GM21786 (cell line): ENCODE measurements at regions not wholly inside any gene's neighbourhood (a gene's known extent, or its start where the extent isn't known, plus 50 kb on each side); places are given as distances from the start of the nearest gene placed in this dataset.

Experiments
- ATAC-seq: cut with Tn5 transposase; IDR thresholded peaks from one replicate; pipeline ENCODE4 v1.9.1; 2021; ENCODE audit not compliant: unreplicated experiment

DNA sequence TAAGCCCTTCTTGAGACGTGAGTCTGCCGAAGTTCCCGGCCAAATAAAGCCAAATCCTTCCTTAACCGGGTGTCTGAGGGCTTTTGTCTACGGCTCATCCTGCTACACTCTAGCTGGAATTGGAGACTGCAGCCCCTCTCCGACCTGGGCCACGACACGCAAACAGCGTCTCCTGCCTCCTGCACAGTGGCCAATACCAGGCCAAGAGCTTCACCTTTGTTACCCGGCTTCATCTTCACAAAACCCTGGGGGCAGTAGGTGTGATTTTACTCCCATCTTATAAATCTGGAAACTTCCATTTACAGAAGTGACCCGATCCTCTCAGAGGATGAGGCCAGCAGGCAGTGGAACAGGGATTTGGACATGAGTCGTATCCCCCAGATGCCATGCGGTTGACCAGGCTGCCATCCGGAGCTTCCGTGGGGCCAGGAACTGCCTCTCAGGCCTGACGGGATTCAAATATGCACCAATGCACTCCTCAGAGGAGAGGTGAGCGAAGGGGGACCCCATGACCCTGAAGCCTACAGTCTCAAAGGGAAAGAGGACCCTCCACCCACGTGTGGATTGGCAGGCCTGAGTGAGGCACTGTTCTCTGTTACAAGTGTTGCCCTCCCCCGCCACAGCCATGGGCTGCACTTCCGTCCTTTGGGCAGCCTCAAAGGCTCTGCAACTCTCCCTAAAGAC, 53.2 kb upstream of the KLF13 start:
- ATAC-seq: no peak

DNA sequence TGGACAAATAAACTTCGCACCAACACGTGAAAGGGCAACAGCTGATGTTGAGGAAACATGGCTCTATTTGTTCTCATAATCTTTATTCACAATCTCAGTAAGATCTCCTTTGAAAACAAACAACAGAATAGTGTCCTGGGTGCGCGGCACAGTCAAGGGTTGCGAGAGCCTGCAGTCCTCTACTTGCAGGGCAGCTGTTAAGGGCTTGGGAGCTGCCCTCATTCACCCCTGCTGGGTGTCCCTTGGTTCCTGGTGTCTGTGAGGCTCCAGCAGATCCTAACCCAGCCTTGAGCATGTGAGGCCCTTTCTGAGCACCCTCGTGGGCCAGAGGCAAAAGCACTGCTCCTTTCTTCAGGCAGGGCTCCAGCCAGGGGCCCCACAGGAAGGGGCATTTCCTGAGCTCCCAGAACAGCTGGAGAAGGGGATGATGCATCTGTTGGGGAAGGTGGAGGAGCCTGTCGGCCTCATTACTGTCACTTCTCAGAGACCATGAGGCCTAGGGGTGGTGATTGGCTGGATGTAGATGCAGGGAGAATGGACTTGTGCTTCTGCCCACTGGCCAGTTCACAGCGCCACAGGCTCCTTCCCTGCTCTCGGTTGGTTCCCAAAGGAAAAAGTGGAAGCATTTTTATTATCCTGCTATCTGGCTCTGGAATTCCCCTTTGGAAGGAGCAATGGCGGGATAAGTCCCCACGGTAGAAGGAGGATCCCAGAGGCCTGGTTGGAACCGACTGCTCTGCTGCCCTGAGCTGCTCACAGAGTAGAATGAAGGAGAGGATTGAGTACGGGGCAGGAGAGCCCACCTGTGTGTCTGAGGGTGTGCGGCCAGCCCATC, 51.9 kb upstream of the KLF13 start:
- no peak for ATAC-seq

DNA sequence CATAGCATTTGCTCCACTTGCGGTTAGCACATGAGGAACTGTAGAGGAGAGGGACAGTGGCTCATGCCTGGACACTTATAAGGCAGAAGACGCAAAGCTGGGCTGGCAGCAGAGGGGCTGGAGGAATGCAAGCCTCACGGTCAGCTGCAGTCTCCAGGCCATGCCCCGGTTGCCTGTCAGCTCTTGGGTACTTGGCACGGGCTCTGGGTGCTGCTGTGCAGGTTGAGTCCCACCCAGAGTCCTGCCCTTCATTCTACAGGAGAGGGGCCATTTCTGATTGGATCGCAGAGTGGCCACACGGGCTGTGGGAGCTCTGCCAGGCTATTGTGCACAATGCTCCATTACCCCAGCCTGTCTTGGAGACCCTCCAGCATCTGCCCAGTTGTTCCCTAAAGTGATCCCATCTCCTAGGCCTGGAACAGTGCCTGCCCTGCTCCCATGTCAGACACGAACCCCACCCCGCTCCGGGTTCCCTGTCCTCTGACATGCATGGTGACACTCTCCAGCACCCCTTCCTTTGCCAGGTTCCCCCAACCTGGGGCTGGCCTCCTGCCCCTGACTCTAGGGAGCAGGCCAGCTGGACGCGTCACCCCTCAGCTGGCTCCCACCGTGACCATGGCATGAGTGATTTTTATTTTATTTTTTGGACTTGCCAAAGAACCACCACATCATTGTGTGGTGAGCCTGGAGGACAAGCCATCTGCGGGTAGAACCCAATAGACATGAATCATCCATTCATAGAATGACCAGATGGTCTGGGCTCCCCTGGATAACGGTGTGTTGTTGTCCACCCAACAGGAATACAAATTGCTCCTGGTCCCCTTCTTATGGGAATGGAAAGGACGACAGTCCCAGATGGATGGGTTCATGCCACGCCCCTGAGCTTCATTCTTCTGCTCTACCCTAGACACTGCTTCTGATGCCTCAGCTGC, 51.0 kb upstream of the KLF13 start:
- ATAC-seq: no peak

DNA sequence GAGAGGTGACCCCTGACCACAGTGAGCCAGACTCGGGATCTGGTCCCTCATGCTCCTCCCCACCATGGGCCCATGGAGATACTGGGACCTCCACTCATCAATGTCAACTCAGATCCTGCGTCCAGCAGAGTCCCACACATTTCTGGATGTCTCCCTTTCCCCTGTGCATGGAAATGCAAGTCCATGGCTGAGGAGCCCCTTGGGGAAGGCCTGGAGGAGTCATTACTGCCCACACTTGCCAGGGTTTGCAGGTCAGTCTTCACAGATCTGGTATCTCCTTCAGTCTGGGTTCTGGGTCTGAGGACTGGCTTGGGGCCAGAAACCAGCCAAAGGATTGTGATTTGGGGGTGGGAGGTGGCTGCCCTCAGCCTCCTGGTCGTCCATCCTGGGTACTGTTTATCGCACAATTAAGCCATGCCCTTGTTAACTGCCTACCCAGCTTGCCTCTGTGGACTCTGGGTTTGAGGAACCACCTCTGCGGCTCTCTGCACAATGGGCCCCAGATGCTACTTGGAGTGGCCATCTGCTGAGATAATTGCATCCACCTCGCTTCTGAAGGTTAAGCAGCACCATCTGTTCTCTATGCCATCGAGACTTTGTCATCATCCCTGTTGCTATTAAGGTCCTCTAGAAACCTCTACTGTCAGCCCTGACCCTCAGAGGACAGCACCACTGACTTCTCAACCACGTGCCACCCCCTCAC, 49.9 kb upstream of the KLF13 start:
- ATAC-seq: no peak
